Activated CD8-positive, alpha-beta memory T cell treated with anti-CD3 and anti-CD28 coated beads, Interleukin-2, amount 50 U/mL, for 48 hours (primary cell): ENCODE measurements at regions not wholly inside any gene's neighbourhood (a gene's known extent, or its start where the extent isn't known, plus 50 kb on each side); places are given as distances from the start of the nearest gene placed in this dataset.
"Not testable (repeated sequence)": the region's sequence is repeated elsewhere in the genome, so short reads cannot be mapped to it uniquely, and the experiment has no call there.

Experiments used
- DNase-seq: peaks from one replicate; pipeline ENCODE4 v3.0.0-alpha.2; 2020

- no peak for DNase-seq
Observed at GRCh38 chr6:113067612-113068275, 720.6 kb downstream of the RFPL4B start.

- DNase-seq: no peak
Observed at GRCh38 chr6:113068570-113068969, 721.4 kb downstream of the RFPL4B start.

- DNase-seq: not testable (repeated sequence)
Observed at GRCh38 chr6:113070681-113071080, 723.6 kb downstream of the RFPL4B start.

GRCh38 chr6:113073611-113074191, 726.6 kb downstream of the RFPL4B start:
- DNase-seq: no peak

- DNase-seq: no peak
Observed at GRCh38 chr6:113076116-113076515, 729.0 kb downstream of the RFPL4B start.

GRCh38 chr6:113076816-113077215, 729.7 kb downstream of the RFPL4B start:
- no peak for DNase-seq

GRCh38 chr6:113077794-113078193, 730.7 kb downstream of the RFPL4B start:
- DNase-seq: no peak

- no peak for DNase-seq
Observed at GRCh38 chr6:113078791-113079190, 731.7 kb downstream of the RFPL4B start.

GRCh38 chr6:113082745-113083144, 735.6 kb downstream of the RFPL4B start:
- DNase-seq: no peak

GRCh38 chr6:113083947-113084346, 736.8 kb downstream of the RFPL4B start:
- DNase-seq: no peak

GRCh38 chr6:113089056-113089455, 741.9 kb downstream of the RFPL4B start:
- DNase-seq: no peak

GRCh38 chr6:113092795-113093194, 745.7 kb downstream of the RFPL4B start:
- DNase-seq: no peak

- DNase-seq: no peak
Observed at GRCh38 chr6:113094779-113095178, 747.6 kb downstream of the RFPL4B start.

GRCh38 chr6:113095841-113096240, 748.7 kb downstream of the RFPL4B start:
- no peak for DNase-seq

- no peak for DNase-seq
Observed at GRCh38 chr6:113102761-113103160, 754.4 kb upstream of the MARCKS start.

GRCh38 chr6:113103634-113104361, 753.3 kb upstream of the MARCKS start:
- DNase-seq: no peak

- DNase-seq: no peak
Observed at GRCh38 chr6:113104541-113104940, 752.6 kb upstream of the MARCKS start.

GRCh38 chr6:113104951-113105350, 752.2 kb upstream of the MARCKS start:
- no peak for DNase-seq

- DNase-seq: no peak
Observed at GRCh38 chr6:113110211-113110610, 746.9 kb upstream of the MARCKS start.

GRCh38 chr6:113111550-113111949, 745.6 kb upstream of the MARCKS start:
- no peak for DNase-seq

- no peak for DNase-seq
Observed at GRCh38 chr6:113112086-113112485, 745.1 kb upstream of the MARCKS start.

GRCh38 chr6:113115196-113115595, 741.9 kb upstream of the MARCKS start:
- no peak for DNase-seq

- DNase-seq: no peak
Observed at GRCh38 chr6:113120224-113120581, 736.9 kb upstream of the MARCKS start.

- no peak for DNase-seq
Observed at GRCh38 chr6:113120582-113121285, 736.4 kb upstream of the MARCKS start.
